Gastroesophageal sphincter (tissue), 3 donors: ENCODE measurements at regions not wholly inside any gene's neighbourhood (a gene's known extent, or its start where the extent isn't known, plus 50 kb on each side); places are given as distances from the start of the nearest gene placed in this dataset.

Experiments used
- POLR2AphosphoS5 ChIP-seq: sonication (generic); formaldehyde crosslinking; IDR thresholded peaks from one replicate; pipeline ENCODE4 v1.6.1; 2017; ENCODE audit warnings: antibody characterized with exemption
- TF ChIP-seq, protein P1 (sequence below), 4 experiments: fragments of 200-600 bp in 2 of 4; fragments of 450-650 bp in 2 of 4; sonication (generic) in 1 of 4; IDR thresholded peaks; one replicate each; pipeline ENCODE4 v1.5.1; 2017 to 2019; ENCODE audit warnings: antibody characterized with exemption in 4 of 4, mild to moderate bottlenecking in 2 of 4, moderate library complexity in 2 of 4

GRCh38 chr17:36813357-36813756 is 123.9 kb upstream of the LHX1 start:
- TF ChIP-seq, protein P1, sequence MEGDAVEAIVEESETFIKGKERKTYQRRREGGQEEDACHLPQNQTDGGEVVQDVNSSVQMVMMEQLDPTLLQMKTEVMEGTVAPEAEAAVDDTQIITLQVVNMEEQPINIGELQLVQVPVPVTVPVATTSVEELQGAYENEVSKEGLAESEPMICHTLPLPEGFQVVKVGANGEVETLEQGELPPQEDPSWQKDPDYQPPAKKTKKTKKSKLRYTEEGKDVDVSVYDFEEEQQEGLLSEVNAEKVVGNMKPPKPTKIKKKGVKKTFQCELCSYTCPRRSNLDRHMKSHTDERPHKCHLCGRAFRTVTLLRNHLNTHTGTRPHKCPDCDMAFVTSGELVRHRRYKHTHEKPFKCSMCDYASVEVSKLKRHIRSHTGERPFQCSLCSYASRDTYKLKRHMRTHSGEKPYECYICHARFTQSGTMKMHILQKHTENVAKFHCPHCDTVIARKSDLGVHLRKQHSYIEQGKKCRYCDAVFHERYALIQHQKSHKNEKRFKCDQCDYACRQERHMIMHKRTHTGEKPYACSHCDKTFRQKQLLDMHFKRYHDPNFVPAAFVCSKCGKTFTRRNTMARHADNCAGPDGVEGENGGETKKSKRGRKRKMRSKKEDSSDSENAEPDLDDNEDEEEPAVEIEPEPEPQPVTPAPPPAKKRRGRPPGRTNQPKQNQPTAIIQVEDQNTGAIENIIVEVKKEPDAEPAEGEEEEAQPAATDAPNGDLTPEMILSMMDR (IDR thresholded peaks at IDR 0.05) = no peak
- TF ChIP-seq POLR2AphosphoS5 = no peak
